ENCODE measurements at regions not wholly inside any gene's neighbourhood (a gene's known extent, or its start where the extent isn't known, plus 50 kb on each side); places are given as distances from the start of the nearest gene placed in this dataset.

DNA sequence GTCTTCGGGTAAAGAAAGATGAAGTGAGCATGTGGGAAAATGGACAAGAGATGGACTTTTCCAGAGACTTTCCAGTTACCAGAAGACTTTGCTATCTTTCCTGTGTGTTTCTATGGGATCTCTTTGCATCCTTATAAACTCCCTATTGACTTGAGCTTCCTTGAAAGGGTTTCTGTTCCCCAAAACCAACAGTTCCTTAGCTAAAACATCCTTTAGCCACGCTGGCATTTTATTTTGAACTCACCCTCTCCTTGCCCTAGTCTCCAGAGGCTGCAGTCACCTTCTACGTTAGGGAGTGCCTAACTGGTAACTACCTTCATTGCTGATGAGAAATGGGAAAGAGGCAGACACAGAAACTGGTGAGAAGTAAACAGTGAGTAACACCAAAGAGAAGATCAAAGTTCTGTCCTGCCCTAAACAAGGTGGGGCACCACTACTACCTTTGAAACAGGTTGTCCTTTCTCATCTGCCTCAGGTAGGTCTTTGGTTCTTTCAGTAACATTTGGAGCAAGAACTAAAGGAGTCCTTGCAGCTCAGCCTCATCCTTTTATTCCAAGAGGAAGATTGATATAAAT is 402.9 kb downstream of the ENC1 start:
- no peak for TF ChIP-seq HOXA7 (CRISPR knock-in tag; IDR thresholded peaks at IDR 0.05; ENCODE audit: borderline replicate concordance)
- no peak for TF ChIP-seq GLI4 (tag by site-specific recombination; IDR thresholded peaks at IDR 0.05)
- no peak for TF ChIP-seq ZNF37A (tag by site-specific recombination; IDR thresholded peaks at IDR 0.05)
- TF ChIP-seq, protein P1, sequence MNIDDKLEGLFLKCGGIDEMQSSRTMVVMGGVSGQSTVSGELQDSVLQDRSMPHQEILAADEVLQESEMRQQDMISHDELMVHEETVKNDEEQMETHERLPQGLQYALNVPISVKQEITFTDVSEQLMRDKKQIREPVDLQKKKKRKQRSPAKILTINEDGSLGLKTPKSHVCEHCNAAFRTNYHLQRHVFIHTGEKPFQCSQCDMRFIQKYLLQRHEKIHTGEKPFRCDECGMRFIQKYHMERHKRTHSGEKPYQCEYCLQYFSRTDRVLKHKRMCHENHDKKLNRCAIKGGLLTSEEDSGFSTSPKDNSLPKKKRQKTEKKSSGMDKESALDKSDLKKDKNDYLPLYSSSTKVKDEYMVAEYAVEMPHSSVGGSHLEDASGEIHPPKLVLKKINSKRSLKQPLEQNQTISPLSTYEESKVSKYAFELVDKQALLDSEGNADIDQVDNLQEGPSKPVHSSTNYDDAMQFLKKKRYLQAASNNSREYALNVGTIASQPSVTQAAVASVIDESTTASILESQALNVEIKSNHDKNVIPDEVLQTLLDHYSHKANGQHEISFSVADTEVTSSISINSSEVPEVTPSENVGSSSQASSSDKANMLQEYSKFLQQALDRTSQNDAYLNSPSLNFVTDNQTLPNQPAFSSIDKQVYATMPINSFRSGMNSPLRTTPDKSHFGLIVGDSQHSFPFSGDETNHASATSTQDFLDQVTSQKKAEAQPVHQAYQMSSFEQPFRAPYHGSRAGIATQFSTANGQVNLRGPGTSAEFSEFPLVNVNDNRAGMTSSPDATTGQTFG (tag by site-specific recombination; IDR thresholded peaks at IDR 0.05; ENCODE audit: borderline replicate concordance) = no peak
- no peak for TF ChIP-seq ZNF664 (tag by site-specific recombination; IDR thresholded peaks at IDR 0.05)
- TF ChIP-seq ZBTB20 (tag by site-specific recombination; IDR thresholded peaks at IDR 0.05) = no peak
- TF ChIP-seq, protein P2, sequence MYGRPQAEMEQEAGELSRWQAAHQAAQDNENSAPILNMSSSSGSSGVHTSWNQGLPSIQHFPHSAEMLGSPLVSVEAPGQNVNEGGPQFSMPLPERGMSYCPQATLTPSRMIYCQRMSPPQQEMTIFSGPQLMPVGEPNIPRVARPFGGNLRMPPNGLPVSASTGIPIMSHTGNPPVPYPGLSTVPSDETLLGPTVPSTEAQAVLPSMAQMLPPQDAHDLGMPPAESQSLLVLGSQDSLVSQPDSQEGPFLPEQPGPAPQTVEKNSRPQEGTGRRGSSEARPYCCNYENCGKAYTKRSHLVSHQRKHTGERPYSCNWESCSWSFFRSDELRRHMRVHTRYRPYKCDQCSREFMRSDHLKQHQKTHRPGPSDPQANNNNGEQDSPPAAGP (tag by site-specific recombination; IDR thresholded peaks at IDR 0.05) = no peak
- no peak for TF ChIP-seq MEIS1 (CRISPR knock-in tag; IDR thresholded peaks at IDR 0.05; ENCODE audit: borderline replicate concordance)
- no peak for TF ChIP-seq KLF10 (tag by site-specific recombination; IDR thresholded peaks at IDR 0.05)
- TF ChIP-seq ZNF701 (tag by site-specific recombination; IDR thresholded peaks at IDR 0.05) = no peak
- no peak for TF ChIP-seq ZNF335 (tag by site-specific recombination; conservative IDR thresholded peaks at IDR 0.05)
- no peak for TF ChIP-seq ZNF792 (tag by site-specific recombination; IDR thresholded peaks at IDR 0.05)
- no peak for TF ChIP-seq ZNF670 (tag by site-specific recombination; IDR thresholded peaks at IDR 0.05; ENCODE audit: low read depth)
- no peak for TF ChIP-seq ZNF513 (tag by site-specific recombination; IDR thresholded peaks at IDR 0.05)
- TF ChIP-seq ZNF174 (tag by site-specific recombination; IDR thresholded peaks at IDR 0.05) = no peak
- no peak for TF ChIP-seq FEZF1 (tag by site-specific recombination; IDR thresholded peaks at IDR 0.05)
- TF ChIP-seq ZNF354C (tag by site-specific recombination; IDR thresholded peaks at IDR 0.05; ENCODE audit: borderline replicate concordance, low read depth) = no peak
- TF ChIP-seq ZNF555 (tag by site-specific recombination; conservative IDR thresholded peaks at IDR 0.05) = no peak
- H3K9me3 ChIP-seq (ENCODE audit: control insufficient read depth, insufficient read depth, low read depth, low read length) = no peaks in the 10 kb centered on the region
- ChIA-PET POLR2A (no interaction called here), CTCF (no interaction called here)
- no peak overlapping the region for H3K27ac ChIP-seq (ENCODE audit: extremely low read depth, low read depth, low read length)
- H3K4me3 ChIP-seq (ENCODE audit: low read depth, low read length) = no peak overlapping the region
- H3K4me1 ChIP-seq (ENCODE audit: control insufficient read depth, insufficient read depth, low read length) = no peaks in the 10 kb centered on the region; the same call in 1 of the 2 replicates
- no peaks in the 10 kb centered on the region for H3K36me3 ChIP-seq (ENCODE audit: control insufficient read depth in 2 of 2, insufficient read depth in 1 of 2, low read length in 2 of 2)

DNA sequence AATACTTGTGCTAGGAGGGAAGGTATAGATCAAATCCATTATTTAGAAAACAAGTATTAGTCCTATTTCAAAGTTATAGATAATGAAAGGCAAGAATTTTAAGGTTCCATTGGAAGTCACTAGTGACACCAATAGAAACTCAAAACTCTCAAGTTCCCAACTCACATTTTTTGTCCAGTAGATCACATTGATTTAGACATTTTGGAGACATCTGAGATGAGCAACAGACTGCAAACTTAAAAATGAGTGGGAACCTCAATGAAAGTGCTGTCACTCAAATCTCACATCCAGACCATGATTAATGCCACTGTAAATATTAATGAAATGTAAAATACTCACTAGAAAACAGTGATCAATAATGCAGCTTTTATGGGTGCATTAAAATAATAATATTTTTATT is 405.0 kb downstream of the ENC1 start:
- no peaks in the 10 kb centered on the region for H3K4me1 ChIP-seq (ENCODE audit: control insufficient read depth, insufficient read depth, low read length)
- no peak overlapping the region for H3K4me3 ChIP-seq (ENCODE audit: low read depth, low read length)
- H3K9me3 ChIP-seq (ENCODE audit: control insufficient read depth, insufficient read depth, low read depth, low read length) = no peaks in the 10 kb centered on the region
- CTCF ChIA-PET = no interaction called here
- POLR2A ChIA-PET = no interaction called here
- H3K36me3 ChIP-seq (ENCODE audit: control insufficient read depth in 2 of 2, insufficient read depth in 1 of 2, low read length in 2 of 2) = no peaks in the 10 kb centered on the region
- no peak overlapping the region for H3K27ac ChIP-seq (ENCODE audit: extremely low read depth, low read depth, low read length)
- TF ChIP-seq ZNF416 (tag by site-specific recombination; IDR thresholded peaks at IDR 0.05) (no peak), ZSCAN18 (tag by site-specific recombination; IDR thresholded peaks at IDR 0.05) (no peak), ZNF335 (tag by site-specific recombination; conservative IDR thresholded peaks at IDR 0.05) (no peak), WT1 (tag by site-specific recombination; IDR thresholded peaks at IDR 0.05) (no peak), YY1 (tag by site-specific recombination; IDR thresholded peaks at IDR 0.05) (no peak), ZNF138 (tag by site-specific recombination; IDR thresholded peaks at IDR 0.05; ENCODE audit: borderline replicate concordance) (no peak), ZNF707 (tag by site-specific recombination; IDR thresholded peaks at IDR 0.05) (no peak), ZNF140 (tag by site-specific recombination; IDR thresholded peaks at IDR 0.05) (no peak)
- TF ChIP-seq, protein P3, sequence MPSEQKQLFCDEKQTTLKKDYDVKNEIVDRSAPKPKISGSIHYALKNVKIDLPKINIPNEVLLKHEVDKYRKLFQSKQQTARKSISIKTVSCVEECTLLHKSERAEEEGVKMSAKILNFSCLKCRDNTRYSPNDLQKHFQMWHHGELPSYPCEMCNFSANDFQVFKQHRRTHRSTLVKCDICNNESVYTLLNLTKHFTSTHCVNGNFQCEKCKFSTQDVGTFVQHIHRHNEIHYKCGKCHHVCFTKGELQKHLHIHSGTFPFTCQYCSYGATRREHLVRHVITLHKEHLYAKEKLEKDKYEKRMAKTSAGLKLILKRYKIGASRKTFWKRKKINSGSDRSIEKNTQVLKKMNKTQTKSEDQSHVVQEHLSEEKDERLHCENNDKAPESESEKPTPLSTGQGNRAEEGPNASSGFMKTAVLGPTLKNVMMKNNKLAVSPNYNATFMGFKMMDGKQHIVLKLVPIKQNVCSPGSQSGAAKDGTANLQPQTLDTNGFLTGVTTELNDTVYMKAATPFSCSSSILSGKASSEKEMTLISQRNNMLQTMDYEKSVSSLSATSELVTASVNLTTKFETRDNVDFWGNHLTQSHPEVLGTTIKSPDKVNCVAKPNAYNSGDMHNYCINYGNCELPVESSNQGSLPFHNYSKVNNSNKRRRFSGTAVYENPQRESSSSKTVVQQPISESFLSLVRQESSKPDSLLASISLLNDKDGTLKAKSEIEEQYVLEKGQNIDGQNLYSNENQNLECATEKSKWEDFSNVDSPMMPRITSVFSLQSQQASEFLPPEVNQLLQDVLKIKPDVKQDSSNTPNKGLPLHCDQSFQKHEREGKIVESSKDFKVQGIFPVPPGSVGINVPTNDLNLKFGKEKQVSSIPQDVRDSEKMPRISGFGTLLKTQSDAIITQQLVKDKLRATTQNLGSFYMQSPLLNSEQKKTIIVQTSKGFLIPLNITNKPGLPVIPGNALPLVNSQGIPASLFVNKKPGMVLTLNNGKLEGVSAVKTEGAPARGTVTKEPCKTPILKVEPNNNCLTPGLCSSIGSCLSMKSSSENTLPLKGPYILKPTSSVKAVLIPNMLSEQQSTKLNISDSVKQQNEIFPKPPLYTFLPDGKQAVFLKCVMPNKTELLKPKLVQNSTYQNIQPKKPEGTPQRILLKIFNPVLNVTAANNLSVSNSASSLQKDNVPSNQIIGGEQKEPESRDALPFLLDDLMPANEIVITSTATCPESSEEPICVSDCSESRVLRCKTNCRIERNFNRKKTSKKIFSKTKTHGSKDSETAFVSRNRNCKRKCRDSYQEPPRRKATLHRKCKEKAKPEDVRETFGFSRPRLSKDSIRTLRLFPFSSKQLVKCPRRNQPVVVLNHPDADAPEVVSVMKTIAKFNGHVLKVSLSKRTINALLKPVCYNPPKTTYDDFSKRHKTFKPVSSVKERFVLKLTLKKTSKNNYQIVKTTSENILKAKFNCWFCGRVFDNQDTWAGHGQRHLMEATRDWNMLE (tag by site-specific recombination; conservative IDR thresholded peaks at IDR 0.05; ENCODE audit: low read depth) = no peak

All from HEK293 (cell line).